ENCODE measurements at regions not wholly inside any gene's neighbourhood (a gene's known extent, or its start where the extent isn't known, plus 50 kb on each side); places are given as distances from the start of the nearest gene placed in this dataset.
A peak's percentile ranks its signal among the peaks of the same experiment; 100 is the strongest.

DNA sequence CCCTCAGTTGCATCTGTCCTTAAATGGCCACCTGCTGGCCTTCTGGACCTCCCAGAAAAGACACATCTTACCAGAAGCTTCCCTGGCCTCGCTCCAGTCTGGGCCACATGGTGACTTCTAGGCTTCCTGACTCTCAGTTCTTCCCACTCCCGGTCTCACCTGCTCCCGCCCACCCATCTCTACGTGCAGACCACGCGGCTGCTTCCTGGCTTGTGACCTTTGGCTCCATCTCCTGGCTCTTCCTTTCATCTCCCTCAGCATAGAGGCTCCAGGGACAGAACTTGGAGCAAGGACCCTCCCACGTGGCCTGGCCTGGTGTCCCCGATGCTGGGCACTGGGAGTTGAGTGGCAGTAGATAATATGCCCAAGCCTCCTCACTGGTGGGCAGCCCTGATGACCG lies 124.9 kb upstream of the IRF2BP2 start (continued):
- TF ChIP-seq CXXC5 (CRISPR knock-in tag; IDR thresholded peaks at IDR 0.05): 0 out of 2 replicates have a peak, but pooled peaks have one; percentile 38
- TF ChIP-seq SETDB1 (IDR thresholded peaks at IDR 0.05; ENCODE audit: low read length): no peak
- no peak for TF ChIP-seq LARP7 (IDR thresholded peaks at IDR 0.05)

DNA sequence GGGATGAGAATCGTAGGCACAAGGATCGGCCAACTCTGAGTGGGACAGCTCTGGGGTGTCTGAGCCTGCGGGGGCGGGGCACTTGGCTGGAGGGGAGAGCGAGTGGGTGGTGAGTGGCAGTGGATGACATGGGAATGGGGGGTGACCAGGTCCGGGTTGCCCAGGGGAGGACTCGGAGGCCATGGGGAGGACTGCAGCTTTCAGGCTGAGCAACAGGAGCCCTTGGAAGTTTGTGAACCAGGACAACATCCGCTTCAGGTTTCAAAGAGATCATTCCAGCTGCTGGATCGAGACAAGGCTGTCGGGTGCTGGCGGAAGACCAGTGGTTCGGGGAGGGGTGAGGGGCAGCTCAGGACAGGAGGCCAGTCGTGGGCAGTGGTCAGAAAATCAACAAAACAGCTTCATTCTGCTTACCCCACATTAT lies 124.4 kb upstream of the IRF2BP2 start:
- H3K27ac ChIP-seq (ENCODE audit: extremely low read depth, low read depth, low read length): no peak overlapping the region
- no TSS peak for BruUV-seq (replicated peaks)
- H3K4me1 ChIP-seq (replicated peaks in 1 of 2; ENCODE audit: control insufficient read depth in 2 of 2, insufficient read depth in 2 of 2, low read length in 2 of 2): peaks cover 22 to 25% of the 10 kb centered on the region in 2 experiments
- intact Hi-C loops (cut with micrococcal nuclease): loop anchor here (1.0 kb wide), 1 partner anchor 235 kb away; no protein-coding TSS in a partner anchor
- ATAC-seq (no peak), DNase-seq (ENCODE audit: extremely low read depth in 1 of 4, low spot score in 3 of 4) (peak in 2 of 4 experiments; percentile 32 to 38), FAIRE-seq (no peak)
- H3K4me2 ChIP-seq (ENCODE audit: insufficient read depth, low read length): no peak overlapping the region
- ChIA-PET CTCF (ENCODE audit: low intra/inter-chr PET ratio) (interaction anchor here (0.6 to 0.7 kb wide), 2 partner anchors 124 to 235 kb away, joined by 3 to 6 read pairs; no protein-coding TSS in a partner anchor), POLR2A (interaction anchor here (0.7 to 2.3 kb wide), 4 partner anchors 9 to 125 kb away, joined by 3 to 11 read pairs (median 4); no protein-coding TSS in a partner anchor)
- in situ Hi-C loops (cut with MboI): loop anchor here (5.0 to 10.0 kb wide), 2 partner anchors 133 to 240 kb away; no protein-coding TSS in a partner anchor
- no peaks in the 10 kb centered on the region for H3K79me2 ChIP-seq (ENCODE audit: control insufficient read depth, insufficient read depth, low read length)
- H3K9me3 ChIP-seq (replicated peaks; ENCODE audit: control insufficient read depth, insufficient read depth, low read depth, low read length): no peaks in the 10 kb centered on the region
- no peaks in the 10 kb centered on the region for H3K36me3 ChIP-seq (ENCODE audit: control insufficient read depth, insufficient read depth, low read length)
- H3K9ac ChIP-seq (ENCODE audit: insufficient read depth in 1 of 2, low read depth in 2 of 2, low read length in 2 of 2): peak overlapping the region in 1 of 2 experiments; percentile 61; a peak in 2 of 4 replicates
- no peaks in the 10 kb centered on the region for H3K27me3 ChIP-seq (ENCODE audit: control insufficient read depth in 2 of 2, insufficient read depth in 2 of 2, low read length in 2 of 2)
- TF ChIP-seq ZNF436 (CRISPR knock-in tag; IDR thresholded peaks at IDR 0.05) (no peak), ZNF263 (CRISPR knock-in tag; IDR thresholded peaks at IDR 0.05; ENCODE audit: borderline replicate concordance) (peak; percentile 64), EGR1 (conservative IDR thresholded peaks at IDR 0.05) (peak; percentile 66)
- TF ChIP-seq, protein P1, sequence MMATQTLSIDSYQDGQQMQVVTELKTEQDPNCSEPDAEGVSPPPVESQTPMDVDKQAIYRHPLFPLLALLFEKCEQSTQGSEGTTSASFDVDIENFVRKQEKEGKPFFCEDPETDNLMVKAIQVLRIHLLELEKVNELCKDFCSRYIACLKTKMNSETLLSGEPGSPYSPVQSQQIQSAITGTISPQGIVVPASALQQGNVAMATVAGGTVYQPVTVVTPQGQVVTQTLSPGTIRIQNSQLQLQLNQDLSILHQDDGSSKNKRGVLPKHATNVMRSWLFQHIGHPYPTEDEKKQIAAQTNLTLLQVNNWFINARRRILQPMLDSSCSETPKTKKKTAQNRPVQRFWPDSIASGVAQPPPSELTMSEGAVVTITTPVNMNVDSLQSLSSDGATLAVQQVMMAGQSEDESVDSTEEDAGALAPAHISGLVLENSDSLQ (IDR thresholded peaks at IDR 0.05): peak; percentile 16; the same call in 1 of the 2 replicates
- peak overlapping the region; percentile 37 for H2AFZ ChIP-seq (ENCODE audit: low read depth, low read length)
- no peak overlapping the region for H3K4me3 ChIP-seq
- 76% methylated on average over 13 of the region's 13 CpGs for WGBS (ENCODE audit: insufficient coverage, low coverage, missing lambda C conversion rate)
- no peaks in the 10 kb centered on the region for H3K9me1 ChIP-seq (ENCODE audit: control insufficient read depth, insufficient read depth, low read length)
- H4K20me1 ChIP-seq (replicated peaks; ENCODE audit: control insufficient read depth, insufficient read depth, low read length): no peaks in the 10 kb centered on the region

Measured in K562 (cell line).